T-helper 2 cell treated with Interferon-gamma antibody and Interleukin-4, amounts not matched to agents 100 ng/mL and 5 ng/mL, for 36 hours (primary cell): ENCODE measurements at regions not wholly inside any gene's neighbourhood (a gene's known extent, or its start where the extent isn't known, plus 50 kb on each side); places are given as distances from the start of the nearest gene placed in this dataset.
"Not testable (repeated sequence)": the region's sequence is repeated elsewhere in the genome, so short reads cannot be mapped to it uniquely, and the experiment has no call there.

Experiments
- intact Hi-C: fragments of 100-400 bp; cut with micrococcal nuclease; formaldehyde crosslinking; loops from one replicate; pipeline ENCODE4 v1.15.1; 2023

DNA sequence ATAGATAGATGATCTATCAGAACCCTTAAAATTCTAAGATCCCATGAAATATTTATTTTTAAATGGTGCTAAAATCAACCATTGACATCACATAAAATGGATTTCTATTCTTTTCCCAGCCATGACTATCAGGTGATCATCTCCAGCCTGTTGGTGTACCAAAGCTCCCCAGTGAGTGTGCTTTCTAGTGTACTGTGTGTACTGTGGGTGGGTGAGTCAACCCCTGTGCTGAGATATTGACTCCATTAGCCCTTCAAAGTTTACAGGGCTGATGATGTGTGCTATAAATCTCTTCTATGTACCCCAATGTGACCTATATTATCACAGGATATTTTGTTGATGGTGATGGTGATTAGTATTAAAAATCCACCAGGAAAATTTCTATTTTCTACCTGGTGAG, 344.6 kb downstream of the MMUT start:
- intact Hi-C loops: no loop called here

DNA sequence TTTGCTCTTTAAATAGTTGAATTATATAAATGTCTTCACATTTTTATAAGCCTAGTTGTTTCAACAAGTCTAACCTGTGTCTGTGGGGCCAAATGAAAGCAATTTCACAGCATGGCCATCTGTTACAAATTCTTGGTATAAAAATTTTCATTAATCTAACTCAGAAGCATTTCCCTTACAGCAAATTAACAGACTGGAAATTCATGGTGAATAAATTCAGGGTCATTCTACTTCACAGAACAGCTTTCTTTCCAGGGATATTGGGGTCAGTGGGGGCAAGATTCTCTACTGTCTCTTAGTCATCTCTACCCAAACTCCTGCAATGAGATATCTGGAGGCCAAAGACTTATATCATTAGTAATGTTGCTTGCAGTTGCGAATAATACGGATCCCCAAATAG, 352.1 kb downstream of the MMUT start:
- intact Hi-C loops: no loop called here

DNA sequence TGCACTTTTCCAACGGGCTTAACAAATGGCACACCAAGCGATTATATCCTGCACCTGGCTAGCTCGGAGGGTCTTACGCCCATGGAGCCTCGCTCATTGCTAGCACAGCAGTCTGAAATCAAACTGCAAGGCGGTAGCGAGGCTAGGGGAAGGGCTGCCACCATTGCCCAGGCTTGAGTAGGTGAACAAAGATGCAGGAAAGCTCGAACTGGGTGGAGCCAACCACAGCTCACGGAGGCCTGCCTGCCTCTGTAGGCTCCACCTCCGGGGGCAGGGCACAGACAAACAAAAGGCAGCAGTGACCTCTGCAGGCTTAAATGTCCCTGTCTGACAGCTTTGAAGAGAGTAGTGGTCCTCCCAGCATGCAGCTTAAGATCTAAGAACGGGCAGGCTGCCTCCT, 365.4 kb downstream of the MMUT start:
- intact Hi-C loops: not testable (repeated sequence)

DNA sequence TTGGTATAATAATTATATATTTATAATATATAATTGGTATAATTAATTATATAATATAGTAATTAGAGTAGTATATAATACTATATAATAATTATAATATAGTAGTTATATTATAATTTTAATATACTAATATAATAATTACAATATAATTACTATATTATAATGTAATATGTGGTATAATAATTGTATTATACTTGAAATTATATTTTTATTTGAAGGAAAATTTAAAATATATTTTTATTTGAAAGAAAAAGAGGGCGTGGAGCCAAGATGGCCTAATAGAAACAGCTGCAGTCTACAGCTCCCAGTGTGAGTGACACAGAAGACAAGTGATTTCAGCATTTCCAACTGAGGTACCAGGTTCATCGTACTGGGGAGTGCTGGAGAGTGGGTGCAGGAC, 365.9 kb downstream of the MMUT start:
- intact Hi-C loops: no loop called here

DNA sequence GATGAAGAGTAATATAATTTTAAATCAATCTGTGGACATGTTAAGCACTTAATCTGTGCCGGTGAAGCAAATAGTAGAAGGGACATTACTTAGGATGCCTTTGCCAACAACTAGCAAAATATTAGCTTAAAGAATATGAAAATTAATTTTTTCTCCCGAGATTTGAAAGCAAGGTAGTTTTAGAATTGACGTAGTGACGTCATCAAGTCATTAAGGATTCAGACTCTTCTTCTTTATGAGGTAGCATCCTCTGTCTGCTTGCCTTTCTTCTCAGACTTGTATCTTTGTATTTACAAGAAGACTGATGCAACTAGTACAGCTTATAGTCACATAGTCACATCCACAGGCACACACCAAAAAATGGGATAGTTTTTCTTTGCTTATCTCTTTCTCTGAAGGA, 374.4 kb downstream of the MMUT start:
- intact Hi-C loops: no loop called here

DNA sequence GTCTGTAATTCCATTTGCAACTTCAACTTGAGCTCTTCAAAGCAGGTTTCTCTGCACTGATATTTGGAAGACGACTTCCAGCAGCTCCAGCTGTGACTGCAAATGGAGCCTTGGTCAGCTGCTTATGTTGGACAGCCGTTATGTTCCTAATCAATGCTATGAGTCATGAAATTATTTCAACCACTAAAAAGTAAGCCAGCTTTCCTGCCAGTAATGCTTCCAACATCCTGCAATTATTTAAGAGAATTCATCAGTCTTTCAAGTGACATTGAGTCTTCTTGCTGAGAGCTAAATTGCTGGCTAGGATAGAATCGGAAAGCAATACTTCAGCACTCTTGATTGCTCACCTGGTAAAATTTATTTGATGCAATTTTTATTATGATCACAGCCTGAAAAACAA, 375.7 kb downstream of the MMUT start:
- intact Hi-C loops: no loop called here

DNA sequence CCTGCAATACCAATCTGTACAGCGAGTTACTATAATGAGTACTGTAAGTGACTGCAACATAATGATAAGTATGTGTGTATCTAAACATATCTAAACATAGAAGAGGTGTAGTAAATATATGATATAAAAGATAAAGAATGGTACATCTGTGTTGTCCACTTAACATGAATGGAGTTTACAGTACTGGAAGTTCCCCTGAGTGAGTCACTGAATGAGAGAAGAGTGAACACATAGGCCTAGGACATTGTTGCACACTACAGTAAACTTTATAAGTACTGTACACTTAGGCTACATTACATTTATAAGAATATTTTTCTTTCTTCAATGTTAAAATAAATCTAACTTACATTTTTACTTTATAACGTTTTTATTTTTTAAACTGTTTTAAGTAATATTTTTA, 380.4 kb downstream of the MMUT start:
- intact Hi-C loops: no loop called here

DNA sequence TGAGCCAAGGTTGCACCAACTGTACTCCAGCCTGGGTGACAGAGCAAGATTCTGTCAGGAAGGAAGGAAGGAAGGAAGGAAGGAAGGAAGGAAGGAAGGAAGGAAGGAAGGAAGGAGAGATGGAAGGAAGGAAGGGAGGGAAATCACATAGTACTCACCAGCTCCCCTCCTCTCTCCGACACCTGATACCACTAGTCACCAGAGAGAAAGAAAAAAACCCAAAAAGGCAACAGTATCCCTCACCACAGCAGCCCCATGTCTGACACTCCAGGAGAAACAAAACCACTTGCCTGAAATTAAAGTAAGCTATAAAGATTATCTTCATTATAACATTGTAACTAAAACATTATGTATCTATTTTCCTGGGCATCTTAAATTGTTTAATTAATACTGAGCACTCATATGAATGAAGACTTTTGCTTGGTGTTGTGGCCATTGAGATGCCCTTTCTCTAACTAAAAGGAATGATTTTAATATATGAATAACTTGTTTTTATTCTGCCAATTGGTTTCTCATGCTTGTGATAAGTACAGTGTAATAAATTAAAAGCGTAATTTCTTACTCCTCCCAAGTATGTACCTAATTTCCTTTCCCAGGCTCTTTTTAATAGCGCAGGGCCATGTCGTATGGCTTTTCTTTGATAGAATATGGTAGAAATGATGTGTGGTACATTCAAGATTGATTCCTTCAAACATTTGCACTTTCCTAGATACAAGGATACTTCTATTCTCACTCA, 390.0 kb downstream of the MMUT start:
- intact Hi-C loops: no loop called here

DNA sequence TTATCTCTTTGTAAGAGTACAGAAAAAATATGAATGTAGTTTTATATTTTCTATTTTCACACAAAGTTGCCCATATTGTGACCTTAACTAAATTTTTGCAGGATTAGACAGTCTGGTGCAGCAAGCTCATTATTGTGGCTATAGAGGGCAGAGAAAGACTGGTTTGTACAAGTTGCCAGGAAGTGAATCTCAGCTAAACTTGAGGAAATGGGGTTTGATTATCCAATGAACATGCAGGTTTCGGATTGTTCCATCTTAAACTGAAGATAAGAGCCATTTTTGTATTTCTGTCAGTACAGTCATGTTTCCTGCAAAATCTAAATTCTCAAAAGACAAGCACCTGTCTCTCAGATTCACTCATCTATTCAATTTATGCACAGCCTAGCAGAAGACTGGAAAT, 390.9 kb downstream of the MMUT start:
- intact Hi-C loops: no loop called here

DNA sequence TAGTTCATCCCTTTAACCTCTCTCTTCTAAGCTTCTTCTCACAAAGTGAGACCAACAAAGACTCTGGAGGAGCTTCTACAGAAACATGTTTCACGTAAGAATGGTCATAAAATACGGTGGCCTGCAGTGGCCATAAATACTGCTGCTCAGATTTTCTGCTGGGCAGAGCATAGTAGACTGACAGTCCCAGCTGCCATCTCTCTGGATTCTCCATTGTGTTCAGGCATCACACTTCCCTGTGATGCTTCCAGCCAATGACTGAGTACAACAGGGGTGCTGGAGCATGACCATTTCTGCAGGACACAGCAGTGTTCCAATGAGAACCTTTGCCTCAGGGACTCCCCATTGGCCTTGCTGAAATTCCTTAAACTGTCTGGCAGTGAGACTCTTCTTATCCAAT, 392.6 kb downstream of the MMUT start:
- intact Hi-C loops: no loop called here

DNA sequence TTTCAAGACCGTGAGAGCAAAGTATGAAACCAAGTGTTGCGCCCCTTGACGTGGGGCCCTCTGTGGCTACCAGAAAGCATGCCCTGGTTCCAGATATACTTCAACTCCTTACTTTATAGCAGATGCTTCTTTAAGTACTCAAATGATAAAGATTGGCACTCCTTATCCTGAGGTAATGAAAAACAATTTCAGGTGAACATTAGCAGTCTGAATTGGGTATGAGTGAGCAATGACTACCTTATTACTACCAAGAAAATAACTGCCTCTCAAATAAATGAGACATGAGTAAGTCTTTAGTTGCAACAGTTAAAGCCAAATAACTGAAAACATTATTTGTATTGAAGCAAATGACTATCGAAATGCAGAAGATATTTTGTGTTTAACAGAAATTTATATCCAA, 408.7 kb downstream of the MMUT start:
- intact Hi-C loops: no loop called here

DNA sequence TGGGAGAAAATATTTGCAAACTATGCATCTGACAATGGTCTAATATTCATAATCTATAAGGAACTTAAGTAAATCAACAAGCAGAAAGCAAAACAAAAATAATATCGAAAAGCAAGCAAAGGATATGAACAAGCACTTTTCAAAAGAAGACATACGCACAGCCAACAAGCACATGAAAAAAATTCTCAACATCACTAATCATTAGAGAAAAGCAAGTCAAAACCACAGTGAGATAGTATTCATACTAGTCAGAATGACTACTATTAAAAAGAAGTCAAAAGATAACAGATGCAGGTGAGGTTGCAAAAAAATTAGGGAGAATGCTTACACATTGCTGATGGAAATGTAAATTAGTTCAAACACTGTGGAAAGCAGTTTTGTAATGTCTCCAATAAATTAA, 410.2 kb downstream of the MMUT start:
- intact Hi-C loops: no loop called here

DNA sequence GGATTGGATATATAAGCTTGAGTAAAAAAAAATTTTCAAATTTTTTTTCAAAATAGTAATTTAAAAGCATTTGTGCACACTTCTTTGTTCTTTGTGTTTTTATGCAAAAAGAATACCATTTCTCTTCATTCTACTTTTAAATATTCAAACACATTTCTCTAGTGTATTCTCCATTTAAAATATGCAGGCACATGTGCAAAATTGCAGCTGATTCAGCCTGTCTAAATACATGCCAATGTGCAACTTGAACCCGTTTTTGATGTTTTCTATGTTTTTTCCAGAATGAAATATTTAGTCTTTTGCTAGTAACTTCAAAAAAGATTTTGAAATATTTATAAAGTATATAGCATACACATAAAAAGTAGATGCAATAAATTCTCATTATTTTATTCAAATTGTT, 411.8 kb downstream of the MMUT start:
- intact Hi-C loops: no loop called here

DNA sequence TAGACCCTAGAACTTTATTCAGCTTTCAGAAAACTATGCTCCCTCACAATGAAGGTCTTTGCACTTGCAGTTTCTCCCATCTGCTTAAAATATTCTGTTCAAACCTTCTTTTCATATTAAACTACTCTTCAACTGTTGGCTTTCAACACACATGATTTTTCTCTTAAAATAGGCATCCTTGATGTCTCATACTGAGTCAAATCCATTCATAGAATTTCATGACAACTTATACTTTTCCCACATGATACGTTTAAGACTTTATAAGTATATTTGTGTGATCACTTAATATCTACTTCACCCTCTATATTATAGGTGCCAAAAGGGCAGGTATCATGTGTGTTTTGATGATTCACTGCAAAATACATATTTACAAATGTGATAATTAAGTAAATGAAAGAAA, 412.5 kb downstream of the MMUT start:
- intact Hi-C loops: no loop called here

DNA sequence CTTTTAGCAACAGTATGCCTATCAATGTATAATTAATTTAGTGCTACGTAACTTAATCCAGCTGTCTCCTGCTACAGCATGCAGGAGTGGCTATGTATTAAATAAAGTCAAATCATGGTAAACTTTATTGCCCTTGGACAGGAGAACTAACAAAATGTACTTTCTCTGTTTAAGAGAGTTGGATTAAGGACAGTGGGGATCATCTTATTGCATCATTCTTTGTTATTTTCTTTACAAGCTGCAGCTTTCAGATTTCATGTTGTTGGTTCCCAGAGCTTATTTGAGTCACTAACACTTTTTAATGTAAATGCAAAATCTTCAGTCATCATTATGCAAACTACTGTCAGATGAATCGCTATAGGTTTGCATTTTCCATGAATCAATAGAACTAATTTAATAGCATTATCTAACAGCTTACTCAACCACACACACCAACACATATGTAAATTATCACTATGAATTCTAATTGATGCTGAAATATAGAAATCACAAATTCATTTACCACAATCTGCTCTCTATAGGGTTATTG, 424.7 kb downstream of the MMUT start:
- intact Hi-C loops: no loop called here

DNA sequence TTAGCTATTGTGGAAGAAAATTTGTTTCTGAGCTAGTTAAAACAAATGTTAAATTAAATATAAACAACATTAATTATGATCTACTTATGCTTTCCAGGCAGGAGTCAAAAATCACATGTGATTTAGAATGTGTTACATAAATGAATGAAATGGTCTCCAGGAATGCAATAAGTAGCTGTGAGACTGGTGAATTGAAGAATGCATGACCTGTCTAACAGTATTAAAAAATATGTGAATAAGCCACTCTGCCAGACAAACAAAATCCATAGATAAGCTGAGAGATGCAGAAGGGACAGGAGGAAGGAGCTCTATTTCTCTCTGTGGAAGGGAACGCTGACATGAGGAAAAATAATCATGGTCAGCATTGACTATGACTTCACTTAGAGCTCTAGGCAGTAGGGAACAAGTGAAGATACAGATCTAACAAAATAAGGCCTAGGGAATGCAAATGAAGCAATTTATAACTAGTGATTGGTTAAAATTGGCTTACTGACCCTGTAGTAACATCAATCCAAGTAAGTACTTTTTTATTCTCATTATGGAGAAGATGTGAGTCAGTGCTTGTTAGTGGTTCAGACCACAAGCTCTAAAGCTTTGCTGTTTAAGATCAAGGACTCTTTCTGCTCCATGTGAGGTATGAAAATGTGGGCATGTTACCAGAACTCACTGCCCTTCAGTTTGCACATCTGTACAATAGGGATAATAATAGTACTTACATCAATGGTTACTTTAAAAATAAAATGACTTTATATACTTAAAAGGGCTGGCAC, 432.6 kb downstream of the MMUT start:
- intact Hi-C loops: no loop called here

DNA sequence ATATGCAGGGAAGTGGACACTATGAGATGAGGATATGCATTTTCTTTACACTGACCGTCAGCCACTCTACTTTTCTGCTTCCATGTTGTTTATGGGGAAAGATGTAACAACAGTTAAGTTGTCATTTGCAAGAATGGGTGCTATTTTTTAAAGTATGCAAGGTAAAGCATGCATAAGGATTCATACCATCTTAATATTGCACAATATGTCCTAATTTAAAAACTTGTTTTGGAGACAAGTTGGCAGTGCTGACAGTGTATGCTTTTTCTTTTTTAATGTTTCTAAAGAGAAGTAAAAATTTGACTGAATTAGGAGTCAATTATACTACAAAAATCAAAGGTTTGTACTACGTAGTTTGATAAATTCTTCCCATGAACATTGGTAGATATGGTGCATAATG, 435.4 kb downstream of the MMUT start:
- intact Hi-C loops: no loop called here

DNA sequence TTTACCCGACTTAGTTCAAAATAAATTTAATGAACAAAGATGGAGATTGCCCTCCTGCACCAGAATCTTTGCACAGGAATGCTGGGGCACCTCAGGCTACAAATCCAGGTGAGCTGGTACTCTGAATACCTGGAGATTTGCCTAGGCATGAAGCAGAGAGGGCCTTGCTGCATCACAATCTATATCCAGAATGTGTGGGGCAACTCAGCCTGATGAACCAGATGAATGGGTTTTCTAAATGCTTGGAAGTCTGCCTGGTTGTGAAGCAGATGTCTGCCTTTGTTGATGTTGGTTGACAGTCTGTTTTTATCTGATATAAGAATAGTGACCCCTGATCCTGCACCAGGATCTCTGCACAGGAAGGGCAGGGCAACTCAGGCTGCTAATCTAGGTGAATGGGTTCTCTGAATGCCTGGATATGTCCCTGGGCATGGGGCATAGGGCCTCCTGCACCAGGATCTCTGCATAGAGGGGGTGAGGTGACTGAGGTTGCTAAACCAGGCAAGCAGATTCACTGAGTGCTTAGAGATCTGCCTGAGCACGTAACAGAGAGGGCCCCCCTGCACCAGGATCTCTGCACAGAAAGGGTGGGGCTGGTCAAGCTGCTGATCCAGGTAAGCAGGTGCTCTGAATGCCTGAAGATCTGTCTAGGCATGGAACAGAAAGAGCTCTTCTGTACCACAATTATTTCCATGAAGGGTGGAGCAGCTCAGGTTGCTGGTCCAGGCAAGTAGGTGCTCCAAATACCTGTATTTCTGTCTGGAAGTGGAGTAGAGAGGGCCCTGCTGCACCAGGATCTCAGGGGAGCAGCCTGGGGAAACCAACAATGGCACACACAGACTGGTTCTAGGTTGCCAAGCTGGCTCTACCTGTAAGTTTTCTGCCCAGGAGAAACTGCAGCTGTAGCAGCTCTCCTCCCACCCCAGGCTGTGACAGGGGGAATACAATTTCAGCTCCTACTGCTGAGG, 437.5 kb downstream of the MMUT start:
- intact Hi-C loops: no loop called here

DNA sequence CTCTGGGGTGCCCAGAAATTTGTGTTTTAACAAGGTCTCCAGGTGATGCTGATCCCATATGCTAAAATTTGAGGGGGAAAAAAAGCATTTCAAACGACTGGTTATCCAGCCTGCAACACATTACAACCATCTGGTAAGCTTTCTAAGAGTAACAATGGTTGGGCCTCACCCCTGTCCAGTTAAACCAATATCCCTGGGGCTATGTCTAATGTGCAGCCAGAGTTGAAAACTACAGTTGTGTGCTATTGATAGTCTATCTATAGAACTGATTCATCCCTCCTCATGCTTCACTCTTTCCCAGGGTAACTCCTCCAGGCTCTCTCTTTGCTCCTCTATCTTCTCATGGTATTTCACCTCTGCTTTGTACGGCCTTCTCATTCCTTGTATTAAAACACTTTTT, 458.3 kb downstream of the MMUT start:
- intact Hi-C loops: no loop called here

DNA sequence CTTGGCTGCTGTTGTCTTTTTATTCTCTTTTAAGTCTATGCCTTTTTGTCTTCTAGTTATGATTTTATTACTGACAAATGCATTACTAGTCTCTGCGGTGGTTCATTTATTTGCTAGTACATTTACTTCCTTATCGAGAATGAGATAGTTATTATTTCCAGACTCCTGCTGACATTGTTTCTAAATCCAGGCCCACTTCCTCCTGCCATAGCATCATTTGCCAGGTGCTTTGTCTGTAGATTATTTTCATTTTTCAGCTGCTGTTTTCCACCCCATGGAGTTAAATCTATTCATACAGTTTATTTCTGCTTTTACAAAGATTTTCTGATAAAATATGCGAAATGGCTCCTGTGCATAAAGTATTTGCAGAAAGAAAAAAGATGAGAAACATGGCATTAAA, 459.7 kb downstream of the MMUT start:
- intact Hi-C loops: no loop called here

DNA sequence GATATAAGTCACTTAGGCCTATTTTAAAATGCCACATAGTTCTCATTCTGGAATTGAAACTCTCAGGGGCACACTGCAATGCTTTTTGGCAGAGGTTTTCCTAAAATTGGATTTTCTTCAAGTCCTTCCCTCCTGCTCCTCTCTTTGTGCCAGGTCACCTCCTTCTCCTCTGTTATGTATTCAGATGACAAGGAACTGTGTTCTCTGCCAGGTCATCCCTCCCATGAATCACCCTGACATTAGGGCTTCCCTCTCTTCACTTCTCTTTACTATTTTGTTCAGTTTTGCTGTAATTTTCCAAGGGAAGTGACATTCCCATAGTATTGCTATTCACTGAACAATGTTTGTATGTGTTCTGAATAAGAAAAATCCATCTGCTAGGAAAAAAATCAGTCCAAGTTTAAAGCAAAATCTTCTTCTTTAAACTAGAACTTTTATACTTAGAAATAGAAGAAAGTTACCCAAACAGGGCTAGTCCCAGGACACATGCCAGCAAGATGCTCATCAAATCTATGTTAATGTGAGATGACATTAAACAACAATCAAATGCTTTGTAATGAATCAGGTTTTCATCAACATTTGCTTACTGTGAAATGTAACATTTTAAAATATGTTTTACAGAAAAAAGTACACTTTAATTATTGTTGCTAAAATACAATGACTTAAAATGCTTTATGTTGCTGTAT, 461.1 kb downstream of the MMUT start:
- intact Hi-C loops: no loop called here
